ENCODE measurements at regions not wholly inside any gene's neighbourhood (a gene's known extent, or its start where the extent isn't known, plus 50 kb on each side); places are given as distances from the start of the nearest gene placed in this dataset.
A peak's percentile ranks its signal among the peaks of the same experiment; 100 is the strongest.

GRCh38 chr10:110398419-110399105 lies 93.8 kb upstream of the SMNDC1 start (continued):
- no peak for TF ChIP-seq YEATS2 (CRISPR knock-in tag; IDR thresholded peaks at IDR 0.05; ENCODE audit: borderline replicate concordance)
- peak; percentile 12 for TF ChIP-seq ASH2L (IDR thresholded peaks at IDR 0.05; ENCODE audit: insufficient read length, low read depth, low read length)
- no peak for TF ChIP-seq CBFB (CRISPR knock-in tag; IDR thresholded peaks at IDR 0.05)
- no peak for TF ChIP-seq MATR3 (CRISPR knock-in tag; IDR thresholded peaks at IDR 0.05)
- TF ChIP-seq ZNF329 (CRISPR knock-in tag; IDR thresholded peaks at IDR 0.05; ENCODE audit: low read depth), result no peak
- no peak for TF ChIP-seq ZFP36 (IDR thresholded peaks at IDR 0.05; ENCODE audit: borderline replicate concordance, low read depth, low read length, partially characterized antibody)
- TF ChIP-seq BHLHE40 (IDR thresholded peaks at IDR 0.05; ENCODE audit: low read length), result peak; percentile 76
- TF ChIP-seq CREBL2 (CRISPR knock-in tag; IDR thresholded peaks at IDR 0.05; ENCODE audit: borderline replicate concordance), result no peak

GRCh38 chr10:110399106-110399964 lies 94.6 kb upstream of the SMNDC1 start:
- WGBS (ENCODE audit: low lambda C conversion rate), result 20% methylated on average over 6 of the region's 9 CpGs
- no TSS peak for BruUV-seq (replicated peaks)
- H2AFZ ChIP-seq (ENCODE audit: low read length), result no peak overlapping the region
- no peaks in the 10 kb centered on the region for H3K9me3 ChIP-seq (ENCODE audit: low read length)
- no peak overlapping the region for H3K9ac ChIP-seq (ENCODE audit: insufficient read depth, low read depth, low read length)
- H3K36me3 ChIP-seq (replicated peaks in 1 of 2; ENCODE audit: control insufficient read depth in 1 of 2, insufficient read depth in 2 of 2, low read length in 2 of 2), result no peaks in the 10 kb centered on the region
- ATAC-seq (peak; percentile 51; the same call in 2 of the 3 replicates), DNase-seq (ENCODE audit: low spot score) (peak; percentile 79), FAIRE-seq (no peak)
- H3K79me2 ChIP-seq (ENCODE audit: insufficient read depth, low read length), result no peaks in the 10 kb centered on the region
- H4K20me1 ChIP-seq (ENCODE audit: insufficient read depth, low read length), result no peaks in the 10 kb centered on the region
- H3K27ac ChIP-seq (ENCODE audit: extremely low read length, insufficient read depth, low read length), result no peak overlapping the region
- H3K4me1 ChIP-seq (ENCODE audit: insufficient read depth, low read length), result peaks cover 44% of the 10 kb centered on the region
- H3K4me2 ChIP-seq (ENCODE audit: low read depth, low read length), result peak overlapping the region; percentile 10; the same call in 1 of the 2 replicates
- H3K27me3 ChIP-seq (ENCODE audit: control insufficient read depth in 1 of 2, insufficient read depth in 2 of 2, low read length in 2 of 2), result no peaks in the 10 kb centered on the region
- in situ Hi-C loops (cut with HindIII; ENCODE audit: extremely low pct_ligation_motif_present, low pct_unique_long_range_greater_than_20kb) (no loop called here), intact Hi-C loops (cut with micrococcal nuclease; ENCODE audit: unreplicated experiment) (loop anchor here (1.0 kb wide), 1 partner anchor 98 kb away; the partner anchor contains the start of gene DUSP5)
- H3K4me3 ChIP-seq (replicated peaks in 1 of 3; ENCODE audit: insufficient read depth in 1 of 3, low read depth in 2 of 3, low read length in 3 of 3), result no peak overlapping the region
- ChIA-PET CTCF (ENCODE audit: low intra/inter-chr PET ratio, low total read pairs) (no interaction called here), POLR2A (interaction anchor here (0.6 to 1.2 kb wide), 2 partner anchors 9 to 128 kb away, joined by 3 to 4 read pairs; no protein-coding TSS in a partner anchor)
- TF ChIP-seq MED1 (CRISPR knock-in tag; IDR thresholded peaks at IDR 0.05) (peak; percentile 51; the same call in 1 of the 2 replicates), TARDBP (CRISPR knock-in tag; IDR thresholded peaks at IDR 0.05) (no peak), DDIT3 (CRISPR knock-in tag; IDR thresholded peaks at IDR 0.05) (no peak), PHB2 (IDR thresholded peaks at IDR 0.05; ENCODE audit: partially characterized antibody) (no peak), GABPA (IDR thresholded peaks at IDR 0.05; ENCODE audit: low read depth, low read length) (no peak), GABPA (CRISPR knock-in tag; IDR thresholded peaks at IDR 0.05; ENCODE audit: low read depth) (peak; percentile 77), SIX1 (CRISPR knock-in tag; IDR thresholded peaks at IDR 0.05; ENCODE audit: borderline replicate concordance) (no peak), ZNF644 (CRISPR knock-in tag; IDR thresholded peaks at IDR 0.05; ENCODE audit: low read depth) (no peak), POGK (CRISPR knock-in tag; conservative IDR thresholded peaks at IDR 0.05) (no peak), CREB1 (IDR thresholded peaks at IDR 0.05) (peak; percentile 70), CREB1 (CRISPR knock-in tag; IDR thresholded peaks at IDR 0.05) (peak; percentile 62; the same call in 1 of the 2 replicates), ZNF784 (CRISPR knock-in tag; IDR thresholded peaks at IDR 0.05; ENCODE audit: borderline replicate concordance) (no peak), ASH2L (IDR thresholded peaks at IDR 0.05; ENCODE audit: insufficient read length, low read depth, low read length) (peak; percentile 10)

Data from HepG2 (cell line).